ENCODE measurements at regions not wholly inside any gene's neighbourhood (a gene's known extent, or its start where the extent isn't known, plus 50 kb on each side); places are given as distances from the start of the nearest gene placed in this dataset.

GRCh38 chr10:4255751-4256150 lies 470.7 kb upstream of the KLF6 start:
- TF ChIP-seq CTCF (IDR thresholded peaks at IDR 0.05), result no peak
- no peak for TF ChIP-seq POLR2AphosphoS5 (IDR thresholded peaks at IDR 0.05; ENCODE audit: low read depth, low read length)
- no peak for TF ChIP-seq TCF7L2 (IDR thresholded peaks at IDR 0.05; ENCODE audit: low read depth, low read length)
- TF ChIP-seq SIN3A (IDR thresholded peaks at IDR 0.05; ENCODE audit: borderline replicate concordance, insufficient read depth, low read depth, low read length), result no peak

Data from Panc1 (cell line).